C4-2B (cell line): ENCODE measurements at regions not wholly inside any gene's neighbourhood (a gene's known extent, or its start where the extent isn't known, plus 50 kb on each side); places are given as distances from the start of the nearest gene placed in this dataset.

Source experiments
- CTCF ChIP-seq: fragments of 450-650 bp; conservative IDR thresholded peaks from 2 replicates; pipeline ENCODE4 v1.5.1; 2017; ENCODE audit warnings: mild to moderate bottlenecking
- ZFX ChIP-seq: fragments of 450-650 bp; IDR thresholded peaks from 2 replicates; pipeline ENCODE4 v1.6.1; 2017

GRCh38 chr6:148110925-148111324 is 231.7 kb upstream of the SASH1 start:
- TF ChIP-seq CTCF (no peak), ZFX (no peak)
